Keratinocyte (primary cell): ENCODE measurements at regions not wholly inside any gene's neighbourhood (a gene's known extent, or its start where the extent isn't known, plus 50 kb on each side); places are given as distances from the start of the nearest gene placed in this dataset.

ENCODE experiments used
- DNase-seq: peaks from one replicate; pipeline ENCODE4 v3.0.0-alpha.2; 2011; ENCODE audit warnings: low read depth, missing footprints, low spot score
- FAIRE-seq: peaks from 2 replicates; lab custom pipeline; 2011; peaks lifted over from hg19 to GRCh38; lab: Jason Lieb, UNC
- H2AFZ ChIP-seq: 2 replicates; pipeline ENCODE4 v1.6.0; 2012; ENCODE audit warnings: low read length, control low read depth, inconsistent platforms; ENCODE audit not compliant: control insufficient read depth
- H3K27ac ChIP-seq: 2 replicates; pipeline ENCODE4 v1.5.1; 2011; ENCODE audit warnings: low read length; ENCODE audit not compliant: control insufficient read depth, insufficient read depth
- H3K27me3 ChIP-seq: 3 replicates; pipeline ENCODE4 v1.6.0; 2011; ENCODE audit warnings: low read length; ENCODE audit not compliant: control insufficient read depth, insufficient read depth; ENCODE audit errors: extremely low read depth
- H3K36me3 ChIP-seq, 2 experiments: 2 replicates in 1 of 2; 3 replicates in 1 of 2; pipeline ENCODE4 v1.5.1; 2011; ENCODE audit warnings: low read length in 2 of 2, mild to moderate bottlenecking in 1 of 2; ENCODE audit not compliant: control insufficient read depth in 2 of 2, insufficient read depth in 2 of 2; ENCODE audit errors: extremely low read depth in 1 of 2
- H3K4me1 ChIP-seq: 3 replicates; pipeline ENCODE4 v1.5.1; 2011; ENCODE audit warnings: low read length; ENCODE audit not compliant: control insufficient read depth, insufficient read depth; ENCODE audit errors: extremely low read depth
- H3K4me2 ChIP-seq: 3 replicates; pipeline ENCODE4 v1.6.0; 2011; ENCODE audit warnings: low read depth, low read length; ENCODE audit not compliant: control insufficient read depth, insufficient read depth; ENCODE audit errors: extremely low read depth
- H3K4me3 ChIP-seq, 3 experiments: fragments of 200-600 bp in 1 of 3; sonication (generic) in 1 of 3; 2 replicates in 2 of 3; 3 replicates in 1 of 3; pipeline ENCODE4 v1.5.1; 2011 to 2016; ENCODE audit warnings: low read length in 3 of 3, mild to moderate bottlenecking in 3 of 3, control low read depth in 2 of 3, inconsistent platforms in 1 of 3, low read depth in 1 of 3, mixed read lengths in 1 of 3, mixed run types in 1 of 3, moderate library complexity in 1 of 3; ENCODE audit not compliant: control insufficient read depth in 2 of 3, insufficient read depth in 2 of 3; ENCODE audit errors: extremely low read depth in 1 of 3
- H3K79me2 ChIP-seq: 2 replicates; pipeline ENCODE4 v1.6.0; 2012; ENCODE audit warnings: low read length; ENCODE audit not compliant: control insufficient read depth, insufficient read depth
- H3K9ac ChIP-seq: 3 replicates; pipeline ENCODE4 v1.6.0; 2011; ENCODE audit warnings: low read length; ENCODE audit not compliant: control insufficient read depth, insufficient read depth; ENCODE audit errors: extremely low read depth
- H3K9me1 ChIP-seq: 3 replicates; pipeline ENCODE4 v1.6.0; 2011; ENCODE audit warnings: low read length; ENCODE audit not compliant: control insufficient read depth, insufficient read depth; ENCODE audit errors: extremely low read depth
- H3K9me3 ChIP-seq: 2 replicates; pipeline ENCODE4 v1.5.1; 2012; ENCODE audit warnings: low read depth, low read length; ENCODE audit not compliant: control insufficient read depth
- H4K20me1 ChIP-seq: 3 replicates; pipeline ENCODE4 v1.6.0; 2011; ENCODE audit warnings: low read length; ENCODE audit not compliant: control insufficient read depth, insufficient read depth; ENCODE audit errors: extremely low read depth
- CTCF ChIP-seq, 3 experiments: IDR thresholded peaks in 1 of 3; conservative IDR thresholded peaks in 1 of 3; optimal IDR thresholded peaks in 1 of 3; 2 replicates in 2 of 3; 3 replicates in 1 of 3; pipeline versions ENCODE3 to v1.5.1; 2011; ENCODE audit warnings: low read length in 3 of 3, mild to moderate bottlenecking in 3 of 3, moderate library complexity in 2 of 3, control low read depth in 1 of 3, inconsistent platforms in 1 of 3; ENCODE audit not compliant: insufficient read depth in 2 of 3; ENCODE audit errors: extremely low read depth in 1 of 3
- EZH2 ChIP-seq: IDR thresholded peaks from one replicate; pipeline ENCODE4 v1.6.1; 2012; ENCODE audit warnings: inconsistent platforms, mild to moderate bottlenecking, low read length, moderate library complexity
- dilution Hi-C: fragments of 300-500 bp; cut with MboI; formaldehyde crosslinking; loops from one replicate; pipeline ENCODE4 v1.7.0; 2020; ENCODE audit warnings: low sequenced_read_pairs; ENCODE audit not compliant: extremely low pct_ligation_motif_present

GRCh38 chr1:8219530-8219929 is 98.4 kb upstream of the SLC45A1 start:
- TF ChIP-seq CTCF (optimal IDR thresholded peaks at IDR 0.05 in 1 of 3, IDR thresholded peaks at IDR 0.05 in 1 of 3, conservative IDR thresholded peaks at IDR 0.05 in 1 of 3; ENCODE audit: extremely low read depth in 1 of 3, insufficient read depth in 2 of 3, low read length in 3 of 3) (no peak), EZH2 (no peak)
- no peaks in the 10 kb centered on the region for H3K9me1 ChIP-seq
- no peak overlapping the region for H2AFZ ChIP-seq
- dilution Hi-C loops = no loop called here
- H3K9me3 ChIP-seq = no peaks in the 10 kb centered on the region
- FAIRE-seq (no peak), DNase-seq (no peak)
- H3K4me1 ChIP-seq = peaks cover 20% of the 10 kb centered on the region
- no peak overlapping the region for H3K27ac ChIP-seq
- H3K4me2 ChIP-seq = no peak overlapping the region
- H3K4me3 ChIP-seq = no peak overlapping the region
- H3K9ac ChIP-seq = no peak overlapping the region
- no peaks in the 10 kb centered on the region for H3K27me3 ChIP-seq
- H3K79me2 ChIP-seq = no peaks in the 10 kb centered on the region
- no peaks in the 10 kb centered on the region for H4K20me1 ChIP-seq
- H3K36me3 ChIP-seq = no peaks in the 10 kb centered on the region

GRCh38 chr1:8218351-8219092 is 99.4 kb upstream of the SLC45A1 start:
- H3K9me3 ChIP-seq = no peaks in the 10 kb centered on the region
- H2AFZ ChIP-seq = no peak overlapping the region
- no peak overlapping the region for H3K4me2 ChIP-seq
- H3K9me1 ChIP-seq = no peaks in the 10 kb centered on the region
- no peak overlapping the region for H3K9ac ChIP-seq
- DNase-seq = no peak
- H3K79me2 ChIP-seq = no peaks in the 10 kb centered on the region
- dilution Hi-C loops = no loop called here
- TF ChIP-seq CTCF (optimal IDR thresholded peaks at IDR 0.05 in 1 of 3, IDR thresholded peaks at IDR 0.05 in 1 of 3, conservative IDR thresholded peaks at IDR 0.05 in 1 of 3; ENCODE audit: extremely low read depth in 1 of 3, insufficient read depth in 2 of 3, low read length in 3 of 3) (no peak), EZH2 (no peak)
- H3K4me3 ChIP-seq = no peak overlapping the region
- H3K27me3 ChIP-seq = no peaks in the 10 kb centered on the region
- H3K36me3 ChIP-seq = no peaks in the 10 kb centered on the region
- H3K27ac ChIP-seq = no peak overlapping the region
- peak; percentile 32 for FAIRE-seq
- H4K20me1 ChIP-seq = no peaks in the 10 kb centered on the region
- H3K4me1 ChIP-seq = peaks cover 15% of the 10 kb centered on the region
